ENCODE measurements at regions not wholly inside any gene's neighbourhood (a gene's known extent, or its start where the extent isn't known, plus 50 kb on each side); places are given as distances from the start of the nearest gene placed in this dataset.

- no peaks in the 10 kb centered on the region for H3K36me3 ChIP-seq (ENCODE audit: control insufficient read depth in 2 of 2, extremely low read depth in 1 of 2, insufficient read depth in 2 of 2, low read length in 2 of 2)
- H3K4me3 ChIP-seq (replicated peaks in 1 of 3; ENCODE audit: insufficient read depth in 1 of 3, low read depth in 1 of 3, low read length in 3 of 3): no peak overlapping the region
- H2AFZ ChIP-seq (ENCODE audit: low read depth, low read length): no peak overlapping the region
- no peak for TF ChIP-seq EZH2 (IDR thresholded peaks at IDR 0.05; ENCODE audit: borderline replicate concordance, low read depth, low read length, severe bottlenecking)
- TF ChIP-seq GATA2 (IDR thresholded peaks at IDR 0.05; ENCODE audit: insufficient read depth, insufficient read length, low read depth, low read length): no peak
- no peak for TF ChIP-seq FOS (IDR thresholded peaks at IDR 0.05; ENCODE audit: borderline replicate concordance, insufficient read depth, low read length)
- no peak for TF ChIP-seq CTCF (IDR thresholded peaks at IDR 0.05; ENCODE audit: extremely low read depth in 1 of 2, insufficient read depth in 1 of 2, low read depth in 1 of 2, low read length in 2 of 2)
- TF ChIP-seq POLR2A (IDR thresholded peaks at IDR 0.05; ENCODE audit: low read depth, low read length): no peak
- no peak for TF ChIP-seq MAX (IDR thresholded peaks at IDR 0.05; ENCODE audit: insufficient read depth, insufficient read length)
- TF ChIP-seq JUN (IDR thresholded peaks at IDR 0.05; ENCODE audit: borderline replicate concordance, insufficient read depth, insufficient read length, low read depth): no peak
- TF ChIP-seq MYC (IDR thresholded peaks at IDR 0.05; ENCODE audit: low read depth, low read length): no peak
- intact Hi-C loops (cut with micrococcal nuclease): no loop called here
- ChIA-PET CTCF (no interaction called here), POLR2A (no interaction called here)
- H3K4me2 ChIP-seq (ENCODE audit: insufficient read depth, low read length): no peak overlapping the region
- no peaks in the 10 kb centered on the region for H3K27me3 ChIP-seq (ENCODE audit: control insufficient read depth in 2 of 2, insufficient read depth in 2 of 2, low read length in 2 of 2)
- BruUV-seq (replicated peaks): no TSS peak
- DNase-seq (ENCODE audit: low read depth, low spot score): no peak
- H3K9me3 ChIP-seq (replicated peaks; ENCODE audit: control insufficient read depth, insufficient read depth, low read length): no peaks in the 10 kb centered on the region
- no peaks in the 10 kb centered on the region for H4K20me1 ChIP-seq (replicated peaks; ENCODE audit: control insufficient read depth, extremely low read depth, insufficient read depth, low read length)
- H3K4me1 ChIP-seq (ENCODE audit: control insufficient read depth, extremely low read depth, insufficient read depth, low read length): no peaks in the 10 kb centered on the region
- no peak overlapping the region for H3K27ac ChIP-seq (ENCODE audit: insufficient read depth, low read depth, low read length)
- dilution Hi-C loops (cut with MboI; ENCODE audit: extremely low pct_ligation_motif_present, low sequenced_read_pairs): no loop called here
- no peak for FAIRE-seq
- H3K9me1 ChIP-seq (replicated peaks; ENCODE audit: control insufficient read depth, extremely low read depth, insufficient read depth, low read length): no peaks in the 10 kb centered on the region
- H3K9ac ChIP-seq (replicated peaks; ENCODE audit: extremely low read depth, insufficient read depth, low read length): no peak overlapping the region
- no peaks in the 10 kb centered on the region for H3K79me2 ChIP-seq (ENCODE audit: control insufficient read depth, insufficient read depth, low read length)
Observed at GRCh38 chr12:87656311-87656710, 372.9 kb downstream of the C12orf50 start.

Measured in endothelial cell of umbilical vein (primary cell).